Stimulated activated CD4-positive, alpha-beta T cell treated with anti-CD3 and anti-CD28 coated beads, TNF-alpha, amount 100 ng/mL, for 48 hours (primary cell): ENCODE measurements at regions not wholly inside any gene's neighbourhood (a gene's known extent, or its start where the extent isn't known, plus 50 kb on each side); places are given as distances from the start of the nearest gene placed in this dataset.

Experiments used
- DNase-seq, 3 donors: peaks; one replicate each; pipeline ENCODE4 v3.0.0-alpha.2; 2020; ENCODE audit warnings: low read depth in 3 of 3

- DNase-seq = no peak
Observed at GRCh38 chr2:59674100-59674499, 879.4 kb downstream of the BCL11A start.

- no peak for DNase-seq
Observed at GRCh38 chr2:59665021-59665420, 888.4 kb downstream of the BCL11A start.

- DNase-seq = no peak
Observed at GRCh38 chr2:59662127-59662861, 891.2 kb downstream of the BCL11A start.

GRCh38 chr2:59660262-59660661 lies 893.2 kb downstream of the BCL11A start:
- no peak for DNase-seq

- DNase-seq = no peak
Observed at GRCh38 chr2:59658906-59659635, 894.4 kb downstream of the BCL11A start.

GRCh38 chr2:59655809-59656208 lies 897.6 kb downstream of the BCL11A start:
- DNase-seq = no peak

- no peak for DNase-seq
Observed at GRCh38 chr2:59654710-59655109, 898.7 kb downstream of the BCL11A start.

GRCh38 chr2:59653164-59653563 lies 900.3 kb downstream of the BCL11A start:
- no peak for DNase-seq

GRCh38 chr2:59630789-59631188 lies 922.7 kb downstream of the BCL11A start:
- no peak for DNase-seq

GRCh38 chr2:59627599-59627998 lies 925.9 kb downstream of the BCL11A start:
- no peak for DNase-seq

GRCh38 chr2:59622599-59623308 lies 930.7 kb downstream of the BCL11A start:
- no peak for DNase-seq

GRCh38 chr2:59604123-59604522 lies 949.3 kb downstream of the BCL11A start:
- DNase-seq = no peak

GRCh38 chr2:59594671-59595222 lies 958.7 kb downstream of the BCL11A start:
- DNase-seq = no peak

- no peak for DNase-seq
Observed at GRCh38 chr2:59590798-59591197, 962.7 kb downstream of the BCL11A start.

- no peak for DNase-seq
Observed at GRCh38 chr2:59589881-59590280, 963.6 kb downstream of the BCL11A start.

GRCh38 chr2:59588286-59588685 lies 965.2 kb downstream of the BCL11A start:
- DNase-seq = no peak

GRCh38 chr2:59586176-59586575 lies 967.3 kb downstream of the BCL11A start:
- DNase-seq = no peak

- DNase-seq = no peak
Observed at GRCh38 chr2:59585655-59586054, 967.8 kb downstream of the BCL11A start.

- no peak for DNase-seq
Observed at GRCh38 chr2:59584958-59585357, 968.5 kb downstream of the BCL11A start.

GRCh38 chr2:59583173-59583765 lies 970.2 kb downstream of the BCL11A start:
- no peak for DNase-seq

GRCh38 chr2:59578349-59578748 lies 975.1 kb downstream of the BCL11A start:
- DNase-seq = no peak

- DNase-seq = no peak
Observed at GRCh38 chr2:59575191-59575590, 978.3 kb downstream of the BCL11A start.
